ENCODE measurements at regions not wholly inside any gene's neighbourhood (a gene's known extent, or its start where the extent isn't known, plus 50 kb on each side); places are given as distances from the start of the nearest gene placed in this dataset.
"Not testable (repeated sequence)": the region's sequence is repeated elsewhere in the genome, so short reads cannot be mapped to it uniquely, and the experiment has no call there.

DNA sequence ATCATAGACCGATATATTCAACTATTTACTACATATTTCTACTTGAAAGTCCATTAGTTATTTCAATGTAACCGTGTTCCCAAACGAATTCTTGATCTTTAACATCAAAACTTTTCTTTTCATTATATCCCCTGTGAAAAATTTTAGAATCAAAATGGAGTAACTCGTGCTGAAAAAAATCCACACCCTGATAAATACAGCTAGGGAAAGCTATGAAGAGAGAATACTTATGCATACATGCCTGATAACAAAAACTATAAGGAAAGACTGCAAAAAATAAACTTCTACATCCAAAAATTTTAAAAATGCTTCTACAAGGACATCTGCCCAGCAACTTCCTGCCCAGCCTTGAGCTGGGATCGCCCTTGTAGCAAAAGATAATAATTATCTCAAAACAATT lies 2458.3 kb upstream of the PCDH20 start:
- CTCF ChIA-PET = no interaction called here
- POLR2A ChIA-PET = no interaction called here

DNA sequence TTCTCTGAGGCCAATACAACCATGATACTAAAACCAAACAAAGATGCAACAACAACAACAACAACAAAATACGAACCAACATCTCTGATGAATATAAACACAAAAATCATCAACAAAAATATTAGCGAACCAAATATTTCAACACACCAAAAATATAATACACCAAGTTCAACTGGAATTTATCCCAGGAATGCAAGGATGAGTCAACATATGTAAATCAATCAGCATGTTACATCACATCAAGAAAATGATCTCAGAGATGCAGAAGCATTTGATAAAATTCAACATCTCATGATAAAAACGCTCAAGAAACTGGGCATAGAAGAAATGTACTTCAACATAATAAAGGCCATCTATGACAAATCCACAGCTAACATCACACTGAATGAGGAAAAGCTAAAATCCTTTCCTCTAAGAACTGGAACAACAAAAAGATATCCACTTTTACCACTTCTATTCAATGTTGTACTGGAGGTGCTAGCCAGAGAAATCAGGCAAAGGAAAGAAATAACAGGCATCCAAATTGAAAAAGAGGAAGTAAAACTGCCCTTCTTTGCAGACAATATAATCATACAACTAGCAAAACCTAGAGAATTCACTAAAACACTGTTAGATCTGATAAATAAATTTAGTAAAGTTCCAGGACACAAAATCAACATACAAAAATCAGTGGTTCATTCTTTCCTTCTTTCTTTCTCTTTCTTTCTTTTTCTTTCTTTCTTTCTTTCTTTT lies 2448.7 kb upstream of the PCDH20 start:
- POLR2A ChIA-PET = no interaction called here

DNA sequence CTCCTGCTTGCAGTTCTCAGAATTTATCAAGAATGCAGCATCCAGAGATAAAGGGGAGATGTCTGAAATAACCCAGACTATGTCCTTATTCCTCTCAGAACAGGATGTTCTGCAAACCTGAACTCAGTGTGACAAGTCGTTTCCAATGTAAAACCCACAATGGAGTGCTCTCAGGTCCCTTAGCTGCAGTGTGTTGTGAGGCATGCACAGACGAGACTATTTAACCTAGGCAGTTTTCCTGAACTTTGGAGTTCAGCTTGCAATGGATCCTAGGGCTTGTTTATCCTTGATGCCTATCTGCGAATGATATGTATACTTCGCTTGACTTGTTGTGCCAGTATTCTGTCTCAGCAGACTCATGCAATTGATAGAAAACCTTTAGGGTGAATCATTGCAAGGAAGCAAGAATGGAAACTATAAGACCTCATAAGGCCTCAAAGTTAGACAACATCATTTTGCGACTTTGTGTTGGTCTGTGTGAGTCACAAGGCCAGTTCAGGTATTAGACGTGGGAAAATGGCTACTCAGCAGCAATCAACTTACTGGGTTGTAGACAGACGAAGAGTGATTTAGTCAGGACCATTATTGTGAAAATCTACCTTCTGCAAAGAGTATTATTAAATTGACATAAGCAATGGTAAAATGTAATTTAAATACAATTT lies 2439.9 kb upstream of the PCDH20 start:
- ChIA-PET CTCF (no interaction called here), POLR2A (no interaction called here)

More for the DNA sequence above, 2448.7 kb upstream of the PCDH20 start:
- CTCF ChIA-PET = no interaction called here

DNA sequence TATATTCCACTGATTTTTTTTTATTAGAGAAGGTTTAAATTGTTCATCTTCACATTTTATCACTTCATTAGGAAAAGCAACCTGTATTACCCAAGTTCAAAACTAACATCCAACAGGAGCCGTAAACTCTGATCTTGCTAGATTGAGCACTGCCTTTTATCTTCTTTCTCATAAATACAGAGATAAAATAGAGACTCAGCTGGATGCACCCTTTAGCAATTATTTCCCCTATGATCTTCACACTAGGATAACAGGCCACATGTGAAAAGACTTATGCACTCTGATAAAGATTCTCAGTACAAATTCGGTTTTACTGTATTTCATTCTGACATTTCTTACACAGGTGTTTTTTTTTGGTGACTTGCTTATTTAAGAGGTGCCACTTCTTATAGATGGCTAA lies 2438.2 kb upstream of the PCDH20 start:
- POLR2A ChIA-PET = no interaction called here
- CTCF ChIA-PET = no interaction called here

DNA sequence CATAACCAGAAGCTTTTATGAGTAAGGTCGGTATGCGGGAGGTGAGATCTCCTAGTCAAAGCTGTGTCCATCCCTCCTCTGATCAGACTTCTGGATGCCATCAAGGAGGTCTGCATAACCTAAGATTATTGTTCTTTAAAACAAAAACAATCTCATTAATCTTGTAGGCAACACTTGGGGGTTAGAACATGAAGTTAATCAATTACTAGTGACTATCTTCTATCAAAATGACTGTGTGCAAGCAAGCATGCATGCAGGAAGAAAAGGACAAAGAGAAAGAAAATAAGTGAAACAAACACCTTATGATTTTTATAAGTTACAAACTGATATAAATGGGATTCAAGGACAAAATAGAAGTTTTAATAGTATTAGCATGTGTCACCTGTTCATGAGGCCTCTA lies 2435.9 kb upstream of the PCDH20 start:
- ChIA-PET CTCF (no interaction called here), POLR2A (no interaction called here)

DNA sequence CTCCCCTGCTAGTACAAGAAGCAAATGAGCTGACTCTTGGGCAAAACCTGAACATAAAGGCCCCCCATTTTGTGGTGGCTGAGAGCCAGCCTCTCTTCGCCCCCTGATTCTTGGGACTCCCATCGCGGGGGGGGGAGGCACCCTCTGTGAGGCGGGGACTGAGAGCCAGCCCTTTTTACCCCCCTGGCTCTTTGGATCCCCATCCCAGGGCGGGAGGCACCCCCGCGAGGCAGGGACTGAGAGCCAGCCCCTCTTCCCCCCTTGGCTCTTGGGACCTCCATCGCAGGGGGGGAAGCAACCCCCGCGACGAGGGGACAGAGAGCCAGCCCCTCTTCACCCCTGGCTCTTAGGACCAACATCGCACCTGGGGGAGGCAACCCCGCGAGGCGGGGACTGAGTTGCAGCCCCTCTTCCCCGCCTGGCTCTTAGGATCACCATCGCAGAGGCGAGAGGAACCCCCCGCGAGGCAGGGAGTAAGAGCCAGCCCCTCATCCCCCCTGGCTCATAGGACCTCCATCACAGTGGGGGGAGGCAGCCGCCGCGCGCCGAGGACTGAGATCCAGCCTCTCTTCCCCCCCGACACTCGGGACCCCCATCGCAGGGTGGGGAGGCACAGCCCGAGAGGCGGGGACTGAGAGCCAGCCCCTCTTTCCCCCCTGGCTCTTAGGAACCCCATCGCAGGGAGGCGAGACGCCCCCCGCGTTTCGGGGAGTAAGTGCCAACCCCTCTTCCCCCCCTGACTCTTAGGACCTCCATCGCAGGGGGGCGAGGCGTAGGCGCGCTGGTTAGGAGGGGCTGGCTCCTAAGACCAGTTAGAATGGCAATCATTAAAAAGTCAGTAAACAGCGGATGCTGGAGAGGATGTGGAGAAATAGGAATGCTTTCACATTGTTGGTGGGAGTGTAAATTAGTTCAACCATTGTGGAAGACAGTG lies 2428.4 kb upstream of the PCDH20 start:
- POLR2A ChIA-PET = no interaction called here
- CTCF ChIA-PET = no interaction called here

DNA sequence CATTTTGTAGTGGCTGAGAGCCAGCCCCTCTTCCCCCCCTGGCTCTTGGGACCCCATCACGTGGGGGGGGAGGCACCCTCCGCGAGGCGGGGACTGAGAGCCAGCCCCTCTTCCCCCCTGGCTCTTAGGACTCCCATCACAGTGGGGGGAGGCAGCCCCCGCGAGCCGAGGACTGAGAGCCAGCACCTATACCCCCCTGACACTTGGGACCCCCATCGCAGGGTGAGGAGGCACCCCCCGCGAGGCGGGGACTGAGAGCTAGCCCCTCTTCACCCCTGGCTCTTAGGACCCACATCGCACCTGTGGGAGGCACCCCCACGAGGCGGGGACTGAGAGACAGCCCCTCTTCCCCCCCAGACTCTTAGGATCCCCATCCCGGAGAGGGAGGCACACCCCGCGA lies 2426.5 kb upstream of the PCDH20 start:
- ChIA-PET POLR2A (no interaction called here), CTCF (no interaction called here)

DNA sequence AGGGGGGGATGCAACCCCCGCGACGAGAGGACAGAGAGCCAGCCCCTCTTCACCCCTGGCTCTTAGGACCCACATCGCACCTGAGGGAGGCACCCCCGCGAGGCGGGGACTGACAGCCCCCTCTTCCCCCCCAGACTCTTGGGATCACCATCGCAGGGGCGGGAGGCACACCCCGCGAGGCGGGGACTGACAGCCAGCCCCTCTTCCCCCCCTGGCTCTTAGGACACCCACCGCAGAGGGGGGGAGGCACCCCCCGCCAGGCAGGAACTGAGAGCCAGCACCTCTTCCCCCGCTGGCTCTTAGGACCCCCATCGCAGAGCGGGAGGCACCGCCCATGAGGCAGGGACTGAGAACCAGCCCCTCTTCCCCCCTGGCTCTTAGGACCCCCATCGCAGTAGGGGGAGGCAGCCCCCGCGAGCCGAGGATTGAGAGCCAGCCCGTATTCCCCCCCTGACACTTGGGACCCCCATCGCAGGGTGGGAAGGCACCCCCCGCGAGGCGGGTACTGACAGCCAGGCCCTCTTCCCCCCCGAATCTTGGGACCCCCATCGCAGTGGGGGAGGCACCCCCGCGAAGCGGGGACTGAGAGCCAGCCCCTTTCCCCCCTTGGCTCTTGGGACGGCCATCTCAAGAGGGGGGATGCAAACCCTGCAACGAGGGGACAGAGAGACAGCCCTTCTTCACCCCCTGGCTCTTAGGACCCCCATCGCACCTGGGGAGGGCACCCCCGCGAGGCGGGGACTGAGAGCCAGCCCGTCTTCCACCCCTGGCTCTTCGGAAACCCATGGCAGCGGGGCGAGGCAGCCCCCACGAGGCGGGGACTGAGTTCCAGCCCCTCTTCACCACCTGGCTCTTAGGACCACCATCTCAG lies 2425.1 kb upstream of the PCDH20 start:
- CTCF ChIA-PET = no interaction called here
- POLR2A ChIA-PET = no interaction called here

DNA sequence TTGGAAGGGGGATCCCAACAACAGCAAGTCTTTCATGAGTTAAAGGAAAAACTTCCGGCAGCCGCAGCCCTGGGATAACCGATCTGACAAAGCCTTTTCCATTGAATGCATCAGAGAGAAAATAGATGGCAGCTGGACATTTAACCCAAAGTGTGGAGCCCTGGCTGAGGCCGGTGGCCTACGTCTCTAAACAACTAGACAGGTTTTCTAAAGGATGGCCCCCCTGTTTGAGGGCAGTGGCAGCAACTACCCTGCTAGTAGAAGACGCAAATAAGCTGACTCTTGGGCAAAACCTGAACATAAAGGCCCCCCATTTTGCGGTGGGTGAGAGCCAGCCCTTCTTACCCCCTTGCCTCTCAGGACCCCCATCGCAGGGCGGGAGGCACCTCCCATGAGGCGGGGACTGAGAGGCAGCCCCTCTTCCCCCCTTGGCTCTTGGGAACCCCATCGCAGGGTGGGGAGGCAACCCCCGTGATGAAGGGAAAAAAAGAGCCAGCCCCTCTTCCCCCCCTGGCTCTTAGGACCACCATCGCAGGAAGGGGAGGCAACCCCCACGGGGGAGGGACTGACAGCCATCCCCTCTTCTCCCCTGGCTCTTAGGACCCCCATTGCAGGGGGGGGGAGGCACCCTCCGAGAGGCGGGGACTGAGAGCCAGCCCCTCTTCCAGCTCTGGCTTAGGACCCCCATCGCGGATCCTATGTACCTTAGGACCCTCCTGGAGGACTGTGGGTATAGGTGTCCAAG lies 2422.9 kb upstream of the PCDH20 start:
- CTCF ChIA-PET = no interaction called here
- POLR2A ChIA-PET = no interaction called here

DNA sequence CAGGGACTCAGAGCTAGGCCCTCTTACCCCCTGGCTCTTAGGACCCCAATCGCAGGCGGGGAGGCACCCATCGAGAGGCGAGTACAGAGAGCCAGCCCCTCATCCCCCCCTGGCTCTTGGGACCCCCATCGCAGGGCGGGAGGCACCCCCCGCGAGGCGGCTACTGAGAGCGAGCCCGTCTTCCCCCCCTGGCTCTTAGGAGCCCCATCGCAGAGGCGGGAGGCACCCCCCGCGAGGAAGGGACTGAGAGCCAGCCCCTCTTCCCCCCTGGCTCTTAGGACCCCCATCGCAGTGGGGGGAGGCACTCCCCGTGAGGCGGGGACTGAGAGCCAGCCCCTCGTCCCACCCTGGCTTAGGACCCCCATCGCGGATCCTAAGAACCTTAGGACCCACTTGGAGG lies 2422.1 kb upstream of the PCDH20 start:
- POLR2A ChIA-PET, CTCF ChIA-PET: not testable (repeated sequence)

DNA sequence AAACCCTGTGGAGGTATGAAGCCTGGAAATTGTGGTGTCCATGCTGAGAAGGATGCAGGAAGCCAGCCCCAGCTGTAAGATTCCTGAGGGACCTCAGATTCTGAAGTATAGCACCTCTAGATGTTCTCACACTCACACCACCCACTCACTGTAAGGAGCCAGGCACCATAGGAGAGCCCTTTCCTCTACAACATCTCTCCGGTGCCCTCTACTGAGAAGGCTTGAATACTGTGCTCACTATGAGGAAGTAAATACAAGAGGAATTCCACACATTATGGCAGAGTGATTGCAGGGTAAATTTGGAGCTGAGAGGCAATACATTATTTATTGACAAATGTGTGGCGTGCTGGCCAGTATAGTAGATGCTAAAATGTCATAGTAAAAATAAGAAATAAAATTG lies 2414.0 kb upstream of the PCDH20 start:
- POLR2A ChIA-PET, CTCF ChIA-PET: not testable (repeated sequence)

DNA sequence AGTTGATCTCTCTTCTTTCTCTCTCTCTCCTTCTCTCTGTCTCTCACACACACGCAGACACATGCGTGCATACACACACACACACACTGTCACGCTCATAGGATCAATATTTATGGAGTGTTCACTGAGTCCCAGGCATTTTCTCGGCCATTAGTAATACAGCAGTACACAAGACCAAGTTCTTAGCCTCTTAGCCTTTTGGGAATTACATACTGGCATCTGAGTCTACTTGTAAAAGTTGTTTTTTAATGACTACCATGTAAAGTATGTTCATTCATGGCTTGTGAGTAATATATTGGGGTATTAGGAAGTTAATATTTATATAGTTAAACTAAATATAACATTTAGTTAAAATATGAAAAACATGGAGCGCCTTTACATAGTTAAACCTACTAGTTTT lies 2406.1 kb upstream of the PCDH20 start:
- CTCF ChIA-PET, POLR2A ChIA-PET: not testable (repeated sequence)

DNA sequence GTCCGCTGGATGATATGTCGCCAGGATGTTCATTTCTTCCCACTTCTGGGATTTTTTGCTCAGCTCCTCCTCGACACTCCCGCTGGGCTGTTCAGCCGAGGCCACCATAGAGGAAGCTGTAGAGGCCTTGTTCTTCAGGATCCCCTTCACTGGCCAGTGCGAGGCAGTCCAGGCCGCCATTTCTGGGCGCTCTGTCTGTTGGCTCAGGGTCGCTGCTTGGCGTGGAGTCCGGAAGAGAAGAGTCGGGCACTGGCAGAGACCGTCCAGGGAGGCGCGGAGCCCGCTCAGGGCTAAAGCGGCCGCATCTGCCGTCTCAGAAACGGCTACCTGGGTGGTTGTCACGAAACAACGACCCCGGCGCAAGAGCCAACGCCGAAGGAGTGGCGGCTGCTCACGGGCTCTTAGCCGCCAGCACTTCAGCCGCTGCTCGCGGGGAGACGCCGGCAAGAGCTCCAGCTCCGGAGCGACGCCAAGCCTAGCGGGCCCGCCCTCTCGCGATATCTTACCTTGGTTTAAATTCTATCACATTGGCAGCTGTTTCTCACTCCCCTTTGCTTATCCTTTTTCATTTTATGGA lies 2395.9 kb upstream of the PCDH20 start:
- POLR2A ChIA-PET, CTCF ChIA-PET: not testable (repeated sequence)

DNA sequence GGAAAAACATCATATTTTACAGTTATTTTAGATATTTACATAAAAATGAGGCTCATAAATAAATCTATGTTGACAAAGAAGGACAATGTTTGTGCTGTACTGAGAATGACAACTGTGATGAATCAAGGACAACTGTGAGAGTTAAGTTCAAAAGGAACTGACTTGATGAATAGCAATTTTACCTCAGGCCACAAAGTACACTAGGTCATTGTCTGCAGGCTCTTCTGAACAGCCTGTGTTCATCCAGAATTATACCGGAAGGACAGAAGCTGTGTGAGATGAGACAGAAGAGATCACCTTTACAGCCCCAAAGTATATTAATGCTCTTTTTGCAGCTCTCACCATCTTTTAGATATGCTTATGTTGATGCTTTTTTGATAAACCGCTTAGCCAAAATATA lies 2375.5 kb upstream of the PCDH20 start:
- CTCF ChIA-PET, POLR2A ChIA-PET: not testable (repeated sequence)

DNA sequence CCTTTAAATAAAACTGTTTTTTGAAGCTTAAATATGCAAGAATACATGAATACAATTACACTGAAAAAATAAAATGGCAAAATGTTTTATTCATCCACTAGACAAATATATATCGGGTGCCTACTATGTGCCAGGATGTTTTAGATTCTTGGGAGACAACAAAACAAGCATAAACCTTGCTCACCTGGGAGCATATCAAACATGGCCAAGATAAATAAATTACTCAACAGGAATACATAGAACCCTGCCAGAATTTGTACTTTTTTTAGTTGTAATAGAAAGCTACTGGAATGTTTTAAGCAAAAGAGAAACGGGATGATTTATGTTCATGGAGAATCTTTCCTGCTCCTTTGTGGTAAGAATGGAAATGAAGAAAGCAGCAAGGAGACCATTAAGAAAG lies 2358.5 kb upstream of the PCDH20 start:
- POLR2A ChIA-PET = no interaction called here

DNA sequence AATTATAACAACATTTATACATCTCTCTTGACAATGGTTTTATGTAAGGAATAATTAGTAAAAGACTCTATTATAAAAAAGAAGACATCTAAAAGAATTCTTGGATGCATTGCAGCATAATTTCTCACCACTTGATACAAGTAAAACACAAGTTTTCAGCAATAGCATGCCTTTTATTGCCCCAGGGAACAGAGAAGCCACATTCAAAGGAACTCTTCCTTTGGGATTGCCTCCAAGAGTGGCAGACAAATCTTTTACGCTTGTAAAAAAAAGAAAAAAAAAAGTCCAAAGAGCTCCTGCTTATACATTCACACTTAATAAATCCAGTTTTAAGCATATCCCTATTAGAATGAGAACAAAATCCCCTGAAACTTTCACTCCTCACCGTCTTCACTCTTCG lies 2357.8 kb upstream of the PCDH20 start:
- ChIA-PET POLR2A (no interaction called here), CTCF (no interaction called here)

More for the DNA sequence above, 2358.5 kb upstream of the PCDH20 start:
- CTCF ChIA-PET = no interaction called here

DNA sequence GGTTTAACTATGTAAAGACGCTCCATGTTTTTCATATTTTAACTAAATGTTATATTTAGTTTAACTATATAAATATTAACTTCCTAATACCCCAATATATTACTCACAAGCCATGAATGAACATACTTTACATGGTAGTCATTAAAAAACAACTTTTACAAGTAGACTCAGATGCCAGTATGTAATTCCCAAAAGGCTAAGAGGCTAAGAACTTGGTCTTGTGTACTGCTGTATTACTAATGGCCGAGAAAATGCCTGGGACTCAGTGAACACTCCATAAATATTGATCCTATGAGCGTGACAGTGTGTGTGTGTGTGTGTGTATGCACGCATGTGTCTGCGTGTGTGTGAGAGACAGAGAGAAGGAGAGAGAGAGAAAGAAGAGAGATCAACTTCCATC lies 2342.0 kb upstream of the PCDH20 start:
- POLR2A ChIA-PET, CTCF ChIA-PET: not testable (repeated sequence)

DNA sequence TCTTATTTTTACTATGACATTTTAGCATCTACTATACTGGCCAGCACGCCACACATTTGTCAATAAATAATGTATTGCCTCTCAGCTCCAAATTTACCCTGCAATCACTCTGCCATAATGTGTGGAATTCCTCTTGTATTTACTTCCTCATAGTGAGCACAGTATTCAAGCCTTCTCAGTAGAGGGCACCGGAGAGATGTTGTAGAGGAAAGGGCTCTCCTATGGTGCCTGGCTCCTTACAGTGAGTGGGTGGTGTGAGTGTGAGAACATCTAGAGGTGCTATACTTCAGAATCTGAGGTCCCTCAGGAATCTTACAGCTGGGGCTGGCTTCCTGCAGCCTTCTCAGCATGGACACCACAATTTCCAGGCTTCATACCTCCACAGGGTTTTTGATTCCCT lies 2334.2 kb upstream of the PCDH20 start:
- CTCF ChIA-PET, POLR2A ChIA-PET: not testable (repeated sequence)

DNA sequence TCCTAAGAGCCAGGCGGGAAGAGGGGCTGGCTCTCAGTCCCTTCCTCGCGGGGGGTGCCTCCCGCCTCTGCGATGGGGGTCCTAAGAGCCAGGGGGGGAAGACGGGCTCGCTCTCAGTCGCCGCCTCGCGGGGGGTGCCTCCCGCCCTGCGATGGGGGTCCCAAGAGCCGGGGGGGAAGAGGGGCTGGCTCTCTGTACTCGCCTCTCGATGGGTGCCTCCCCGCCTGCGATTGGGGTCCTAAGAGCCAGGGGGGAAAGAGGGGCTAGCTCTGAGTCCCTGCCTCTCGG lies 2326.1 kb upstream of the PCDH20 start:
- CTCF ChIA-PET, POLR2A ChIA-PET: not testable (repeated sequence)

Measured in activated CD8-positive, alpha-beta memory T cell treated with anti-CD3 and anti-CD28 coated beads for 36 hours (primary cell).